ENCODE measurements at regions not wholly inside any gene's neighbourhood (a gene's known extent, or its start where the extent isn't known, plus 50 kb on each side); places are given as distances from the start of the nearest gene placed in this dataset.

DNA sequence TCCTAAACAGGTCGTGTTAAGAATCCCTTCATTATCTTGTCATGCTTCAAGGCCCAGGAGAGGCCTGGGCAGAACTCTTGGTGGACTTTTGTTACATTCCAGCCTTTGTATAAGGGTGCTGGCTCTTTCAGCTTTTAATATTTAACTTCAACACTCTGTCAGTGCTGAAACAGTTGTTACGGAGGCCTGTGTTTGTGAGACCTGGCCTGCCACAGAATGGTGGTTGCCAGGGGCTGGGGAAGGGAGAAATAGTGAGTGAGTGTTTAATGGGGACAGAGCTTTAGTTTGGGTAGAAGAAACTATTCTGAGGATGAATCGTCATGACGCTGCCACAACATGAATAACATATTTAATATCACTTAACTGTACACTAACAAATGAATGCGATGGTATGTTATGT, 1027.6 kb upstream of the PRKX start:
- TF ChIP-seq, protein P1, sequence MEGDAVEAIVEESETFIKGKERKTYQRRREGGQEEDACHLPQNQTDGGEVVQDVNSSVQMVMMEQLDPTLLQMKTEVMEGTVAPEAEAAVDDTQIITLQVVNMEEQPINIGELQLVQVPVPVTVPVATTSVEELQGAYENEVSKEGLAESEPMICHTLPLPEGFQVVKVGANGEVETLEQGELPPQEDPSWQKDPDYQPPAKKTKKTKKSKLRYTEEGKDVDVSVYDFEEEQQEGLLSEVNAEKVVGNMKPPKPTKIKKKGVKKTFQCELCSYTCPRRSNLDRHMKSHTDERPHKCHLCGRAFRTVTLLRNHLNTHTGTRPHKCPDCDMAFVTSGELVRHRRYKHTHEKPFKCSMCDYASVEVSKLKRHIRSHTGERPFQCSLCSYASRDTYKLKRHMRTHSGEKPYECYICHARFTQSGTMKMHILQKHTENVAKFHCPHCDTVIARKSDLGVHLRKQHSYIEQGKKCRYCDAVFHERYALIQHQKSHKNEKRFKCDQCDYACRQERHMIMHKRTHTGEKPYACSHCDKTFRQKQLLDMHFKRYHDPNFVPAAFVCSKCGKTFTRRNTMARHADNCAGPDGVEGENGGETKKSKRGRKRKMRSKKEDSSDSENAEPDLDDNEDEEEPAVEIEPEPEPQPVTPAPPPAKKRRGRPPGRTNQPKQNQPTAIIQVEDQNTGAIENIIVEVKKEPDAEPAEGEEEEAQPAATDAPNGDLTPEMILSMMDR (IDR thresholded peaks at IDR 0.05), result no peak
- TF ChIP-seq ZFX (IDR thresholded peaks at IDR 0.05; ENCODE audit: borderline replicate concordance), result no peak
- H3K27ac ChIP-seq, result no peak overlapping the region

DNA sequence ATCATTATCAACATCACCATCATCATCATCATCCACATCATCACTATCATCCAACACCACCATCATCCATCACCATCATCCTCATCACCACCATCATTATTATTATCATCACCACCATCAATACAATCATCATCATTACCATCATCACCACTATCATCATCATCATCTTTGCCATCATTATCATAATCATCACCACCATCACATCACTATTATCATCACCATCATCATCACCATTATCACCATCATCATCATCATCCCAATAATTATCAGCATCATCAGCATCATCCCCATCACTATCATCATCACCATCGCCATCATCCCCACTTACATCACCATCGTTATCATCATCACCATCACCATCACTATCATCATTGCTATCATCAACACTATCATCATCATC, 1021.9 kb upstream of the PRKX start:
- TF ChIP-seq, protein P1 (IDR thresholded peaks at IDR 0.05), result no peak
- no peak for TF ChIP-seq ZFX (IDR thresholded peaks at IDR 0.05; ENCODE audit: borderline replicate concordance)

DNA sequence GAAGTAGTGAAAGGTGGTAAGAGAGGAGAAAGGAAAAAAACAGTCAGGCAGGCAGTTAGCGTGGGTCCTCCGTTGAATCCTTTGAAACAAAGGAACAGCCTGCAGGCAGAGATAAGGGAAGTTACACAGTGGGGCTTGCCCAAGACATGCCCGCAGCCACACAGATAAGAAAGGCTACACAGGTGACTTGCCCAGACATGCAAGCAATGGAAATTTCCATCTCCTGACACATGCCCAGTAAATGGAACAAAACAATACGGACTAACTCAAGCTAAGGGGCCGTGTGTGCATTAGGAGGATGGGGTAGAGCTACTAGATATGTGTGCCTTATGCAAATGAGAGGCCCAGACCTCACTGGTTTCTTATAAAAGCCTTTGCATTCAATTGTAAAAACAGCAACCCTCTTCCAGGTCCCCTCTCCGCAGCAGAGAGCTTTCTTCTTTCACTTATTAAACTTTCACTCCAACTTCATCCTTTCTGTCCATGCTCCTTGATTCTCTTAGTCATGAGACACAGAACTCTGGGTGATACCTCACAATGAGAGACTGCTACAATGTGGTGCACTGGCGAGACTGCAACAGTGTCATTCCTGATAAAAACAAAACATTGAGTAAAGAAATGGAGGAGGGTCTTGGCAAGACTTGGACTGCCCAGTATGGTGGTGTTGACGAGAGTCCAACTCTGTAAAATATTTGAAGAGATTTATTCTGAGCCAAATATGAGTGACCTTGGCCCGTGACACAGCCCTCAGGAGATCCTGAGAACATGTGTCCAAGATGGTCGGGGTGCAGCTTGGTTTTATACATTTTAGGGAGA, 997.4 kb upstream of the PRKX start:
- TF ChIP-seq, protein P1 (IDR thresholded peaks at IDR 0.05), result no peak
- no peak overlapping the region for H3K27ac ChIP-seq

More for the DNA sequence above, 1021.9 kb upstream of the PRKX start:
- H3K27ac ChIP-seq, result no peak overlapping the region

DNA sequence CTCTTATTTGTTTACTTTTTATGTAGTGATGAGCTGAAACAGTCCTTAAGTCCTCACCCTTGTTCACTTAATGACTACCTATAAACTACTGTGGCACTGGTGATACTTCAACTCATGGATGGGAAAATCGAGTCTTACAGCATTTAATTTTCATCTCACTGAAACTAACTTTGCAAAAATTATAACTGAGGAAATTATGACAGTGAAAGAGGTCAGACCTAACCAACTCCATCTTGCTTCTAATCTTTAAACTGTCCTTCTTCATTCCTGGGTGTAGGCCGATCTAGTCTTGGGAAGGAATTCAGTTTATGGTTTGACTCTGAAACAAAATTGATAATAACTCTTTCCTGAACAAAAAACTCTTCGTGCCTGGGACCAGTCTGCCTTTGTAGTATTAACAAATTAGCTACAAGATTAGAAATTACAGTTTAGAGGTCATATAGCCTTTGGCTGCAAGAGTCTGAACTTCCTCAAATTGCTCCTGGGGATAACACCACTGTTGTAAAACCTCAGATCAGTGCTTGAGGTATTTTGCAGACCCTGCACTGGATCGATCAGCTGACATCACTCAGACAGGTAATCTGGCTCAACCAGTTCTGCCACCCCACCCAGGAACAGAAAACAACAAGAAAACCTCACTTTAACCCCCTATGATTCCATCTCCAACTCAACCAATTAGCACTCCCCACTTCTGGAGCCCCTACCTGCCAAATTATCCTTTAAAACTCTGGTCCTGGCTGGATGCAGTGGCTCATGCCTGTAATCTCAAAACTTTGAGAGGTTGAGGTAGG, 995.7 kb upstream of the PRKX start:
- TF ChIP-seq, protein P1 (IDR thresholded peaks at IDR 0.05), result no peak
- TF ChIP-seq ZFX (IDR thresholded peaks at IDR 0.05; ENCODE audit: borderline replicate concordance), result no peak
- H3K27ac ChIP-seq, result no peak overlapping the region

DNA sequence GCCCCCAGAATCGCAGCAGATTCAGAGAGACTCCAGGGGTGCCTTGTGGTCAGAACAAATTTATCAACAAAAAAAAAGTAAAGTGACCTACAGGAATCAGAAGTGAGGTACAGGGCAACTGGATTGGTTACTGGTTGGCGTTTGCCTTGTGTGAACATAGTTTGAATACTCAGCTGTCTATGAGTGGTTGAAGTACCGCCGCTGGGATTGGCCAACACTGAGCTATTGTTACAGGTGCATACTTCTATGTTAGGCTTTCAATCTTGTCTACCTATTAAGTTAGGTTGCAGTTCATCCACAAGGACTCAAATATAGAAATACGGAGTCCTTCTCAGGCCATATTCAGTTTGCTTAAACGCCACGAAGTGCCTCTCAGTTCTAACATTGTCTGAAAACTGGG, 993.5 kb upstream of the PRKX start:
- no peak for TF ChIP-seq ZFX (IDR thresholded peaks at IDR 0.05; ENCODE audit: borderline replicate concordance)
- TF ChIP-seq, protein P1 (IDR thresholded peaks at IDR 0.05), result no peak
- no peak overlapping the region for H3K27ac ChIP-seq

DNA sequence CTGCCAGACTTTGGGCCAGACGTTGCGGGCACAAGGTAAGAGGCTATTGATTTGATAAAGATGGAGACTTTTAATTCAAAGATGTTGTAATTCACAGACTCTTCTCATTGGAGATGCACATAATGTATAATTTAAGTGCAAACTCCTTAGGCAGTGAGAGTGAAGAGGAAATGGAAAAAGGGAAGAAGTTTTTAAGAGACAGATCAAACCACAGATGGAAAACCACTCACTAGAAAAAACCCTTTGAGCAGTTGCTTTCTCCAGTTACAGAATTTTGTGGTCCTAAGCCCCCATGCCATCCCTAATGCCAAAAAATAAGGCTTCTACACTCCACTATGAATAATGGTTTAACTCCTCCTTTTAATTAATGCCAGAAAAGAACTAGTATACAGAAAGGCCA, 977.1 kb upstream of the PRKX start:
- no peak overlapping the region for H3K27ac ChIP-seq
- TF ChIP-seq, protein P1 (IDR thresholded peaks at IDR 0.05), result no peak
- no peak for TF ChIP-seq ZFX (IDR thresholded peaks at IDR 0.05; ENCODE audit: borderline replicate concordance)

DNA sequence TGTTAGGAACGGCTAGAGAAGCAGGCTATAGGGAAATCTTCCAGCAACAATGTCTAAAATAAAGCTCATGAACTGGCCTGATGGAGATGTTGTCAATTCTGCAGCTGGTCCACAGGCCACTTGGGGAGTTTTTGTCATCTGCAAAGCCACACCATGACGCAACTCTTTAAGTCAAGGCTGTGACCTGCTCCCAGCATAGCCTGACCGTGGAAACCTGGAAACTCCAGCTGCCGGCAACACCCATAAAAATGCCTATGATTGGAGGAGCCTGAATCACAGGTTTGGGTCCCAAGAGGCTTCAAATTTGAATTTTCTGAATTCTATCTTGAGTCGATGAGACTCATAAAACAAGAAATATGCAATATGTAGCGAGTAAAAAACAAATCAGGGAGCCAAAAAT, 969.2 kb upstream of the PRKX start:
- no peak overlapping the region for H3K27ac ChIP-seq
- TF ChIP-seq, protein P1 (IDR thresholded peaks at IDR 0.05), result no peak
- TF ChIP-seq ZFX (IDR thresholded peaks at IDR 0.05; ENCODE audit: borderline replicate concordance), result no peak
